GM23338 (cell line): ENCODE measurements at regions not wholly inside any gene's neighbourhood (a gene's known extent, or its start where the extent isn't known, plus 50 kb on each side); places are given as distances from the start of the nearest gene placed in this dataset.

Experiments used
- ATAC-seq: fragments of 200-7000 bp; cut with Tn5 transposase; 3 replicates; pipeline ENCODE4 v1.9.1; 2020
- DNase-seq: peaks from one replicate; pipeline ENCODE4 v3.0.0-alpha.2; 2015; ENCODE audit warnings: low spot score
- H2AFZ ChIP-seq: fragments of 200-600 bp; sonication (generic); 2 replicates; pipeline ENCODE4 v1.8.0; 2016; ENCODE audit warnings: antibody characterized with exemption, mild to moderate bottlenecking, moderate library complexity
- H3F3A ChIP-seq: fragments of 200-600 bp; sonication (generic); replicated peaks from 2 replicates; pipeline ENCODE4 v1.8.0; 2017; ENCODE audit warnings: antibody characterized with exemption, mixed run types, low read depth
- H3K27ac ChIP-seq: fragments of 200-600 bp; sonication (generic); 2 replicates; pipeline ENCODE4 v1.6.1; 2016; ENCODE audit warnings: low read depth
- H3K27me3 ChIP-seq: fragments of 200-600 bp; sonication (generic); 2 replicates; pipeline ENCODE4 v1.8.0; 2016; ENCODE audit warnings: mild to moderate bottlenecking, mixed run types, moderate library complexity; ENCODE audit not compliant: insufficient read depth
- H3K36me3 ChIP-seq: fragments of 200-600 bp; sonication (generic); 2 replicates; pipeline ENCODE4 v1.8.0; 2016; ENCODE audit warnings: mild to moderate bottlenecking; ENCODE audit not compliant: insufficient read depth
- H3K4me1 ChIP-seq: fragments of 200-600 bp; sonication (generic); 2 replicates; pipeline ENCODE4 v1.8.0; 2016; ENCODE audit warnings: mild to moderate bottlenecking, moderate library complexity; ENCODE audit not compliant: insufficient read depth
- H3K4me2 ChIP-seq: fragments of 200-600 bp; sonication (generic); 2 replicates; pipeline ENCODE4 v1.7.1; 2017; ENCODE audit warnings: mixed run types
- H3K4me3 ChIP-seq: fragments of 200-600 bp; sonication (generic); 2 replicates; pipeline ENCODE4 v1.6.1; 2016; ENCODE audit warnings: mixed run types
- H3K79me2 ChIP-seq: fragments of 200-600 bp; sonication (generic); replicated peaks from 2 replicates; pipeline ENCODE4 v1.8.0; 2017; ENCODE audit warnings: mild to moderate bottlenecking; ENCODE audit not compliant: insufficient read depth
- H3K9me2 ChIP-seq: fragments of 200-600 bp; sonication (generic); 2 replicates; pipeline ENCODE4 v1.8.0; 2017; ENCODE audit not compliant: insufficient read depth
- H4K20me1 ChIP-seq: fragments of 200-600 bp; sonication (generic); replicated peaks from 2 replicates; pipeline ENCODE4 v1.8.0; 2017; ENCODE audit warnings: mild to moderate bottlenecking; ENCODE audit not compliant: insufficient read depth
- H3K27ac Mint-ChIP-seq: 2 replicates; pipeline ENCODE4 v1.8.0; 2020; ENCODE audit warnings: inconsistent platforms, mild to moderate bottlenecking, moderate library complexity, mixed read lengths
- H3K27me3 Mint-ChIP-seq: 3 replicates; pipeline ENCODE4 v1.8.0; 2022; ENCODE audit warnings: low read depth, mild to moderate bottlenecking, moderate library complexity, mixed read lengths, inconsistent platforms; ENCODE audit not compliant: insufficient read depth, poor library complexity
- H3K36me3 Mint-ChIP-seq: 3 replicates; pipeline ENCODE4 v1.8.0; 2021; ENCODE audit warnings: low read depth, mild to moderate bottlenecking, inconsistent platforms, moderate library complexity, mixed read lengths
- H3K4me1 Mint-ChIP-seq: 3 replicates; pipeline ENCODE4 v1.8.0; 2020; ENCODE audit warnings: mild to moderate bottlenecking, inconsistent platforms, mixed read lengths
- H3K4me3 Mint-ChIP-seq: 3 replicates; pipeline ENCODE4 v1.8.0; 2021; ENCODE audit warnings: moderate library complexity, mild to moderate bottlenecking, inconsistent platforms, mixed read lengths
- H3K9me3 Mint-ChIP-seq: 3 replicates; pipeline ENCODE4 v1.8.0; 2020; ENCODE audit warnings: moderate library complexity, mild to moderate bottlenecking, inconsistent platforms, mixed read lengths
- CREB1 ChIP-seq: fragments of 250-450 bp; sonication (Bioruptor Pico); IDR thresholded peaks from 2 replicates; pipeline ENCODE4 v1.5.0; 2020; ENCODE audit warnings: low read depth, mild to moderate bottlenecking, moderate library complexity
- EZH2phosphoT487 ChIP-seq: fragments of 200-600 bp; sonication (generic); IDR thresholded peaks from one replicate; pipeline ENCODE4 v1.8.1; 2018; ENCODE audit warnings: antibody characterized with exemption; ENCODE audit not compliant: unreplicated experiment
- JUNB ChIP-seq: IDR thresholded peaks from one replicate; pipeline ENCODE4 v1.6.1; 2016; ENCODE audit warnings: antibody characterized with exemption; ENCODE audit not compliant: unreplicated experiment
- NANOG ChIP-seq: IDR thresholded peaks from 2 replicates; pipeline ENCODE4 v1.6.1; 2016; ENCODE audit warnings: antibody characterized with exemption, borderline replicate concordance
- POLR2AphosphoS5 ChIP-seq: IDR thresholded peaks from 2 replicates; pipeline ENCODE4 v1.6.1; 2016; ENCODE audit warnings: antibody characterized with exemption, low read depth
- STAT1 ChIP-seq: IDR thresholded peaks from one replicate; pipeline ENCODE4 v1.6.1; 2016; ENCODE audit warnings: antibody characterized with exemption; ENCODE audit not compliant: unreplicated experiment
- ZNF114 ChIP-seq: fragments of 250-450 bp; sonication (Bioruptor Pico); IDR thresholded peaks from 2 replicates; pipeline ENCODE4 v1.5.0; 2020; ENCODE audit warnings: mild to moderate bottlenecking, moderate library complexity
- TF ChIP-seq, protein P1 (sequence below), 2 experiments: fragments of 200-600 bp in 1 of 2; sonication (generic) in 1 of 2; conservative IDR thresholded peaks; 2 replicates each; pipeline versions ENCODE4 v1.5.1 to v1.6.1; 2016 to 2017; ENCODE audit warnings: antibody characterized with exemption in 2 of 2, low read depth in 2 of 2, mild to moderate bottlenecking in 2 of 2, moderate library complexity in 1 of 2
- TF ChIP-seq, protein P2 (sequence below): IDR thresholded peaks from 2 replicates; pipeline ENCODE4 v1.6.1; 2016; ENCODE audit warnings: antibody characterized with exemption

DNA sequence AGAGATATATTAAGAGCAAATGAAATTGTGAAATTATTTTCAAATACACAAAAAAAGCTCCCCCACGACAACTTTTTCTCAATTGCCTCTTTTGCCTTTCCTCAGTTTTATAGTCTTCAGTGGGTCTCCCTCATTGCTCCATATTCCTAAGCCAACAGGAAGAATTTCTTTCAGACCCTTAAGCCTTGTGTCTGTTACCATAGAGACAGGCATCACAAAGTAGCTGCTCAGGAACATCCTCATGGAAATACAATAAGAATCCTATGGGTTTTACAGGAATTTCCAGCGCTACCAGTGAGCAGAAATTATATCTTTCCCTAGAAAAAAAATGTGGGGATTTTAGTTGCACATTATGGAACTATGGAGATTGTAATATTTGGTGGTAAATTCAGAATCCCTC is 121.9 kb upstream of the DMD start (continued):
- TF ChIP-seq, protein P1, sequence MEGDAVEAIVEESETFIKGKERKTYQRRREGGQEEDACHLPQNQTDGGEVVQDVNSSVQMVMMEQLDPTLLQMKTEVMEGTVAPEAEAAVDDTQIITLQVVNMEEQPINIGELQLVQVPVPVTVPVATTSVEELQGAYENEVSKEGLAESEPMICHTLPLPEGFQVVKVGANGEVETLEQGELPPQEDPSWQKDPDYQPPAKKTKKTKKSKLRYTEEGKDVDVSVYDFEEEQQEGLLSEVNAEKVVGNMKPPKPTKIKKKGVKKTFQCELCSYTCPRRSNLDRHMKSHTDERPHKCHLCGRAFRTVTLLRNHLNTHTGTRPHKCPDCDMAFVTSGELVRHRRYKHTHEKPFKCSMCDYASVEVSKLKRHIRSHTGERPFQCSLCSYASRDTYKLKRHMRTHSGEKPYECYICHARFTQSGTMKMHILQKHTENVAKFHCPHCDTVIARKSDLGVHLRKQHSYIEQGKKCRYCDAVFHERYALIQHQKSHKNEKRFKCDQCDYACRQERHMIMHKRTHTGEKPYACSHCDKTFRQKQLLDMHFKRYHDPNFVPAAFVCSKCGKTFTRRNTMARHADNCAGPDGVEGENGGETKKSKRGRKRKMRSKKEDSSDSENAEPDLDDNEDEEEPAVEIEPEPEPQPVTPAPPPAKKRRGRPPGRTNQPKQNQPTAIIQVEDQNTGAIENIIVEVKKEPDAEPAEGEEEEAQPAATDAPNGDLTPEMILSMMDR (conservative IDR thresholded peaks at IDR 0.05; ENCODE audit: low read depth in 2 of 2) = no peak
- TF ChIP-seq NANOG = no peak
- no peak for TF ChIP-seq CREB1 (CRISPR knock-in tag)
- no peak for TF ChIP-seq POLR2AphosphoS5
- no peak for TF ChIP-seq EZH2phosphoT487
- no peak for TF ChIP-seq STAT1

DNA sequence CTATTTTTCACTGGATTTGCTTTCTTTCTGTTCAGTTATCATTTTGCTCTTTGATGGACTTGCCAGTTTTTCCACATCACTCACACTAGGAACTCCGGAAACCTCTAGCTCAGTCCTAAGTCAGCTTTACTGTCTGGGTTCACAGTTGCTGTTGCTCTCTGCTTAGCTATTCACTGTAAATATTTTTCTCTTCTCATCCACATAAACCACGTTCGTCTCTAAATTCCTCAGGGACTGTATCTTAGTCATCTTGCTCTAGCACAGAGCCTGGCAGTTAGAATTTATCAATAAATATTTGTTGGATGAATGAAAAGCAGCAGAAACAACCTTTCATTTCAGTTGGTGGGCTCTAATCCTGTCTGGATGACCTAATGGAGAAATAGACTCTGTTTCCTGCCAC is 119.4 kb upstream of the DMD start:
- no peak overlapping the region for H3K27ac Mint-ChIP-seq
- Histone ChIP-seq H3K4me3 (no peak overlapping the region), H3K27me3 (no peaks in the 10 kb centered on the region), H3K4me2 (no peak overlapping the region), H3K27ac (no peak overlapping the region), H4K20me1 (no peaks in the 10 kb centered on the region), H2AFZ (no peak overlapping the region), H3K4me1 (peaks cover 5% of the 10 kb centered on the region; the same call in 1 of the 2 replicates), H3K9me2 (no peaks in the 10 kb centered on the region), H3K36me3 (no peaks in the 10 kb centered on the region), H3F3A (no peaks in the 10 kb centered on the region), H3K79me2 (no peaks in the 10 kb centered on the region)
- peaks cover 7% of the 10 kb centered on the region for H3K4me1 Mint-ChIP-seq
- no peak for TF ChIP-seq POLR2AphosphoS5
- no peak for TF ChIP-seq JUNB
- ATAC-seq (no peak), DNase-seq (no peak)
- no peak overlapping the region for H3K4me3 Mint-ChIP-seq
- no peaks in the 10 kb centered on the region for H3K9me3 Mint-ChIP-seq
- H3K36me3 Mint-ChIP-seq = no peaks in the 10 kb centered on the region
- peaks cover 1% of the 10 kb centered on the region for H3K27me3 Mint-ChIP-seq

DNA sequence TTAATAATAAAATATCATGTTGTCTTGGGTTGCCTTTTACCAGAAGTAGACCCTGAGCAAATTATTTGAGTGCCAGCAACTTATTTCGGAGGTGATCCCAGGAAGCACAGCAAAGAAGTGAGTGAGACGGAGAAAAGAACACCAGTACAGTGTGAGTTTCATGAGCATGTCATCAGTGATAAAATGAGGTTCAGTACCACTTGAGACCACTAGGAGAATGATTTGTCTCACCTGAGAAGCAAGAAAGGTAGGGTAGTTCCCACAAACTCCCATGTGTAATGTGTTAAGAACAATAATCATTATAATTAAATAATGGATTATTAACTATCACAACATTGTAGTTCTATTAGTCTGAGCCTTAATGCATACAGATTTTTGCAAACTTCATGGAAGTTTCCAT is 112.8 kb upstream of the DMD start:
- ATAC-seq (no peak), DNase-seq (peak; percentile 44)
- peaks cover 8% of the 10 kb centered on the region for H3K4me1 Mint-ChIP-seq
- no peak overlapping the region for H3K4me3 Mint-ChIP-seq
- TF ChIP-seq CREB1 (CRISPR knock-in tag) (no peak), JUNB (no peak), EZH2phosphoT487 (no peak), STAT1 (no peak), ZNF114 (CRISPR knock-in tag) (no peak), NANOG (no peak)
- TF ChIP-seq, protein P1 (conservative IDR thresholded peaks at IDR 0.05; ENCODE audit: low read depth in 2 of 2) = peak; percentile 17 to 30; a peak in 2 of 4 replicates
- TF ChIP-seq, protein P2, sequence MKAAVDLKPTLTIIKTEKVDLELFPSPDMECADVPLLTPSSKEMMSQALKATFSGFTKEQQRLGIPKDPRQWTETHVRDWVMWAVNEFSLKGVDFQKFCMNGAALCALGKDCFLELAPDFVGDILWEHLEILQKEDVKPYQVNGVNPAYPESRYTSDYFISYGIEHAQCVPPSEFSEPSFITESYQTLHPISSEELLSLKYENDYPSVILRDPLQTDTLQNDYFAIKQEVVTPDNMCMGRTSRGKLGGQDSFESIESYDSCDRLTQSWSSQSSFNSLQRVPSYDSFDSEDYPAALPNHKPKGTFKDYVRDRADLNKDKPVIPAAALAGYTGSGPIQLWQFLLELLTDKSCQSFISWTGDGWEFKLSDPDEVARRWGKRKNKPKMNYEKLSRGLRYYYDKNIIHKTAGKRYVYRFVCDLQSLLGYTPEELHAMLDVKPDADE = no peak
- Histone ChIP-seq H4K20me1 (no peaks in the 10 kb centered on the region), H3K79me2 (no peaks in the 10 kb centered on the region), H3K27ac (no peak overlapping the region), H3F3A (no peaks in the 10 kb centered on the region), H3K4me1 (peaks cover 6% of the 10 kb centered on the region), H3K36me3 (no peaks in the 10 kb centered on the region), H2AFZ (no peak overlapping the region), H3K4me2 (no peak overlapping the region), H3K4me3 (no peak overlapping the region), H3K9me2 (no peaks in the 10 kb centered on the region), H3K27me3 (no peaks in the 10 kb centered on the region)
- H3K27me3 Mint-ChIP-seq = peaks cover 1% of the 10 kb centered on the region
- H3K27ac Mint-ChIP-seq = no peak overlapping the region
- no peaks in the 10 kb centered on the region for H3K36me3 Mint-ChIP-seq
- no peaks in the 10 kb centered on the region for H3K9me3 Mint-ChIP-seq
